Peyer's patch (tissue), 4 donors: ENCODE measurements at regions not wholly inside any gene's neighbourhood (a gene's known extent, or its start where the extent isn't known, plus 50 kb on each side); places are given as distances from the start of the nearest gene placed in this dataset.
"Not testable (repeated sequence)": the region's sequence is repeated elsewhere in the genome, so short reads cannot be mapped to it uniquely, and the experiment has no call there.

ENCODE experiments used
- DNase-seq, 3 donors: peaks; one replicate each; pipeline ENCODE4 v3.0.0-alpha.2; 2017 to 2019
- H3K27ac ChIP-seq, 4 donors: fragments of 200-600 bp; sonication (generic); one replicate each; pipeline ENCODE4 v1.5.1; 2016 to 2019
- H3K27me3 ChIP-seq, 2 donors: fragments of 200-600 bp; sonication (generic); one replicate each; pipeline ENCODE4 v1.5.1; 2019
- H3K36me3 ChIP-seq, 3 donors: fragments of 200-600 bp; sonication (generic); one replicate each; pipeline ENCODE4 v1.5.1; 2016 to 2019
- H3K4me1 ChIP-seq, 4 donors: fragments of 200-600 bp; sonication (generic); one replicate each; pipeline ENCODE4 v1.5.1; 2016 to 2019
- H3K4me3 ChIP-seq, 4 donors: fragments of 200-600 bp; sonication (generic); 1 replicate in 3 of 4; 2 replicates in 1 of 4; pipeline ENCODE4 v1.5.1; 2016 to 2019; ENCODE audit warnings: mild to moderate bottlenecking in 1 of 4
- H3K9me3 ChIP-seq, 4 donors: fragments of 200-600 bp; sonication (generic); one replicate each; pipeline ENCODE4 v1.5.1; 2016 to 2019; ENCODE audit warnings: mild to moderate bottlenecking in 1 of 4
- POLR2A ChIP-seq, 2 donors: fragments of 450-650 bp; IDR thresholded peaks; one replicate each; pipeline ENCODE4 v1.5.1; 2017; ENCODE audit warnings: antibody characterized with exemption in 2 of 2, mild to moderate bottlenecking in 2 of 2, moderate library complexity in 2 of 2
- TF ChIP-seq, protein P1 (sequence below), 6 experiments: fragments of 450-650 bp in 4 of 6; fragments of 200-600 bp in 2 of 6; sonication (generic) in 1 of 6; IDR thresholded peaks; one replicate each; pipeline ENCODE4 v1.5.1; 2017 to 2019; ENCODE audit warnings: antibody characterized with exemption in 6 of 6, mild to moderate bottlenecking in 3 of 6, moderate library complexity in 1 of 6

- not testable (repeated sequence) for H3K27ac ChIP-seq, H3K27me3 ChIP-seq, H3K36me3 ChIP-seq, H3K9me3 ChIP-seq, DNase-seq, H3K4me3 ChIP-seq, H3K4me1 ChIP-seq
Measured at GRCh38 chr6:75031102-75031501, 174.8 kb downstream of the COL12A1 start.

DNA sequence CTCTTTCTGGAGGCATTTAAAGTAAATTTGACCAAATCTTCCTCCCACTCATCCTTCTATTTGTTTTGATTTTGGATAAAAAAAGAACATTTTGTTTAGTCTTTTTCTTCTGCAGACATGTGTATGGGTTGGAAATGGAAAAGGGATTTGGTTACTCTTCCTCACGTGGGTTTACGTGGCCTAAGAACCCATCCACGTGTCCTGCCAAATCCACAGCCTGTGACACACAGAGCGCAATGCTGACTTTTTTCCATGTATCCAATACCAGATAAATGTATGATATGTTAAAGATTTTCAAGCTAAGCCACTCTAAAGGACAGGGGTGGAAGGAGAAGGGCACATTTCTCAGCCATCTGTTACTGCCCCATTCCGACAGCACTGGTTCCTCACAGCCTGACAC is 176.5 kb downstream of the COL12A1 start:
- Histone ChIP-seq H3K9me3 (no peaks in the 10 kb centered on the region), H3K4me3 (no peak overlapping the region), H3K36me3 (no peaks in the 10 kb centered on the region), H3K4me1 (no peaks in the 10 kb centered on the region), H3K27me3 (no peaks in the 10 kb centered on the region), H3K27ac (no peak overlapping the region)
- TF ChIP-seq, protein P1, sequence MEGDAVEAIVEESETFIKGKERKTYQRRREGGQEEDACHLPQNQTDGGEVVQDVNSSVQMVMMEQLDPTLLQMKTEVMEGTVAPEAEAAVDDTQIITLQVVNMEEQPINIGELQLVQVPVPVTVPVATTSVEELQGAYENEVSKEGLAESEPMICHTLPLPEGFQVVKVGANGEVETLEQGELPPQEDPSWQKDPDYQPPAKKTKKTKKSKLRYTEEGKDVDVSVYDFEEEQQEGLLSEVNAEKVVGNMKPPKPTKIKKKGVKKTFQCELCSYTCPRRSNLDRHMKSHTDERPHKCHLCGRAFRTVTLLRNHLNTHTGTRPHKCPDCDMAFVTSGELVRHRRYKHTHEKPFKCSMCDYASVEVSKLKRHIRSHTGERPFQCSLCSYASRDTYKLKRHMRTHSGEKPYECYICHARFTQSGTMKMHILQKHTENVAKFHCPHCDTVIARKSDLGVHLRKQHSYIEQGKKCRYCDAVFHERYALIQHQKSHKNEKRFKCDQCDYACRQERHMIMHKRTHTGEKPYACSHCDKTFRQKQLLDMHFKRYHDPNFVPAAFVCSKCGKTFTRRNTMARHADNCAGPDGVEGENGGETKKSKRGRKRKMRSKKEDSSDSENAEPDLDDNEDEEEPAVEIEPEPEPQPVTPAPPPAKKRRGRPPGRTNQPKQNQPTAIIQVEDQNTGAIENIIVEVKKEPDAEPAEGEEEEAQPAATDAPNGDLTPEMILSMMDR (IDR thresholded peaks at IDR 0.05), result no peak
- no peak for TF ChIP-seq POLR2A (IDR thresholded peaks at IDR 0.05)
- no peak for DNase-seq

- Histone ChIP-seq H3K4me3 (no peak overlapping the region), H3K9me3 (no peaks in the 10 kb centered on the region), H3K27me3 (no peaks in the 10 kb centered on the region), H3K27ac (no peak overlapping the region), H3K36me3 (no peaks in the 10 kb centered on the region), H3K4me1 (no peaks in the 10 kb centered on the region)
- no peak for TF ChIP-seq POLR2A (IDR thresholded peaks at IDR 0.05)
- TF ChIP-seq, protein P1 (IDR thresholded peaks at IDR 0.05), result no peak
- no peak for DNase-seq
Measured at GRCh38 chr6:75025371-75025770, 180.5 kb downstream of the COL12A1 start.

DNA sequence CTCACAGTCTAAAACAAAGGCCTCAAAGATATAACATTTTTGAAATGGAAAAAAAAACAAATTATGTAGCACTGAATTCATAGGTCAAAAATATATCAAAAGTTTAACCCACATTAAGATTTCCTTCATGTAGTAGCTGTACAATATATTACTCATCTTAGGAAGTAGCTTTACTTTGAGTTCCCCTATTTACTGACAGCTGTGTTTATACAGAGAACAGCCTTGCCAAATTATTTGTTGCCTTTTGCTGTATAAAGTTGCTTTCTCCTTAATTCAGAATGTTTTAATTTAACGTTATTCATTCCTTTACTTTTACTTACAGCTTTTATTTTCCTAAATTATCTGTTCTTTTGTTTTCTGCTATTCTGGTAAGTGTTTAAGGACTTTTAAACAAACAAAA is 181.0 kb downstream of the COL12A1 start:
- H3K4me3 ChIP-seq, result no peak overlapping the region
- H3K4me1 ChIP-seq, result no peaks in the 10 kb centered on the region
- H3K36me3 ChIP-seq, result no peaks in the 10 kb centered on the region
- H3K27ac ChIP-seq, result no peak overlapping the region
- DNase-seq, result no peak
- TF ChIP-seq, protein P1 (IDR thresholded peaks at IDR 0.05), result no peak
- TF ChIP-seq POLR2A (IDR thresholded peaks at IDR 0.05), result no peak
- H3K27me3 ChIP-seq, result no peaks in the 10 kb centered on the region
- no peaks in the 10 kb centered on the region for H3K9me3 ChIP-seq

- H3K27me3 ChIP-seq, result no peaks in the 10 kb centered on the region
- H3K4me3 ChIP-seq, result no peak overlapping the region
- no peak for TF ChIP-seq POLR2A (IDR thresholded peaks at IDR 0.05)
- TF ChIP-seq, protein P1 (IDR thresholded peaks at IDR 0.05), result no peak
- no peak for DNase-seq
- no peaks in the 10 kb centered on the region for H3K36me3 ChIP-seq
- no peak overlapping the region for H3K27ac ChIP-seq
- no peaks in the 10 kb centered on the region for H3K4me1 ChIP-seq
- H3K9me3 ChIP-seq, result no peaks in the 10 kb centered on the region
Measured at GRCh38 chr6:75023634-75024033, 182.2 kb downstream of the COL12A1 start.

DNA sequence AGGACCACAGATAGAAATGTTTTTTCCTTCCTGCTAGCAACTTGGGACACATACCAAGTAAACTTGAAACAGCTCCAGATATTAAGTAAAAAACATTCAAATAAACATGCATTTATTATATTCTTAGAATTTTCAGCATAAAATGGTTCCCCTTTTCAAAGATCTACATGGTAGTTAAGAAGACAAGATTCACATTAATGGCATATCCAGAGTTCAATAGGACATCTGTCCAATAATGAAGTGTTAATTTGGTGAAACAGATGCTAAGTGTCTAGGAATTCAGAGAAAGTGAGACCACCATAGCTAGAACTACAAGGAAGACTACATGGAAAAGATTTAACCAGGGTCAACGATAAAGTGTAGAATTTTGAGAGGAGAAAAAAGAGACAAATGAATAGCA is 184.9 kb downstream of the COL12A1 start:
- DNase-seq, result no peak
- Histone ChIP-seq H3K27me3 (no peaks in the 10 kb centered on the region), H3K4me3 (no peak overlapping the region), H3K36me3 (no peaks in the 10 kb centered on the region), H3K9me3 (no peaks in the 10 kb centered on the region), H3K27ac (no peak overlapping the region), H3K4me1 (no peaks in the 10 kb centered on the region)
- TF ChIP-seq POLR2A (IDR thresholded peaks at IDR 0.05), result no peak
- TF ChIP-seq, protein P1 (IDR thresholded peaks at IDR 0.05), result no peak
